ENCODE measurements at regions not wholly inside any gene's neighbourhood (a gene's known extent, or its start where the extent isn't known, plus 50 kb on each side); places are given as distances from the start of the nearest gene placed in this dataset.
"Not testable (repeated sequence)": the region's sequence is repeated elsewhere in the genome, so short reads cannot be mapped to it uniquely, and the experiment has no call there.

DNA sequence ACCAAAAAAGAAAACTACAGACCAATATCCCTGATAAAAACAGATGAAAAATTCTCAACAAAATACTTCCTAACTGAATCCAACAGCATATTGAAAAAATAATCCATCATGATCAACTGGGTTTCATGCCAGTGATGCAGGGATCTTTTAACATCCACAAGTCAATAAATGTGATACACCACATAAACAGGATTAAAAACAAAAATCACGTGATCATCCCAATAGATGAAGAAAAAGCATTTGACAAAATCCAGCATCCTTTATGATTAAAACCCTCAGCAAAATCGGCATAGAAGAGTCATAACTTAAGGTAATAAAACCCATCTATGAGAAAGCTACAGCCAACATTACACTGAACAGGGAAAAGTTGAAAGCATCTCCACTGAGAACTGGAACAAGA, 107.5 kb downstream of the DCLK3 start:
- ATAC-seq (ENCODE audit: low read depth), result no peak
- H3K4me1 Mint-ChIP-seq, result no peaks in the 10 kb centered on the region
- no peaks in the 10 kb centered on the region for H3K36me3 Mint-ChIP-seq
- DNase-seq, result no peak
- no peak overlapping the region for H3K27ac Mint-ChIP-seq
- peaks cover 15% of the 10 kb centered on the region for H3K27me3 Mint-ChIP-seq
- H3K9me3 Mint-ChIP-seq, result no peaks in the 10 kb centered on the region
- POLR2A ChIA-PET, result no interaction called here
- H3K4me3 Mint-ChIP-seq, result no peak overlapping the region

DNA sequence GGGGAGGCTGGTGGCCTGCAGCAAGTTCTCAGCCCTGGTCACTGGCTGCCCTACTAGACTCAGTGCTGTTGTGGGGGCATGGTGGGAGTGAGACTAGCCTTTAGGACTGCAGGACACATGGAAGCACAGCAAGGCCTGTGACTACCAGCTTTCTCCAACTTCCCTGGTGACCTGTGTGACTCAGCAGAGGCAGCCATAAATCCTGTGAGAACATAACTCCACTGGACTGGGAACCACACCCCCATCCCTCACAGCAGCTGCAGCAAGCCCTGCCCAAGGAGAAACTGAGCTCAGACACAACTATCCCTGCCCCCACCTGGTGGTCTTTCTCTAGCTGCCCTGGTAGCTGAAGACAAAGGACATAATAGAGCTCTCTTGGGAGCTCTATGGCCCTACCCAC, 111.3 kb downstream of the DCLK3 start:
- H3K4me1 Mint-ChIP-seq, result no peaks in the 10 kb centered on the region
- ATAC-seq (ENCODE audit: low read depth), result no peak
- no peak overlapping the region for H3K4me3 Mint-ChIP-seq
- peaks cover 18% of the 10 kb centered on the region for H3K27me3 Mint-ChIP-seq
- H3K27ac Mint-ChIP-seq, result no peak overlapping the region
- H3K9me3 Mint-ChIP-seq, result no peaks in the 10 kb centered on the region
- DNase-seq, result no peak
- no peaks in the 10 kb centered on the region for H3K36me3 Mint-ChIP-seq
- POLR2A ChIA-PET, result no interaction called here

GRCh38 chr3:36652104-36652503, 112.2 kb downstream of the DCLK3 start:
- ATAC-seq (ENCODE audit: low read depth), result no peak
- Mint-ChIP-seq H3K4me1 (no peaks in the 10 kb centered on the region), H3K27me3 (peaks cover 17% of the 10 kb centered on the region), H3K27ac (no peak overlapping the region), H3K4me3 (no peak overlapping the region), H3K36me3 (no peaks in the 10 kb centered on the region), H3K9me3 (no peaks in the 10 kb centered on the region)
- POLR2A ChIA-PET, result no interaction called here
- DNase-seq, result no peak

- Mint-ChIP-seq H3K4me3 (no peak overlapping the region), H3K27ac (no peak overlapping the region), H3K36me3 (no peaks in the 10 kb centered on the region), H3K4me1 (no peaks in the 10 kb centered on the region), H3K27me3 (peaks cover 17% of the 10 kb centered on the region), H3K9me3 (no peaks in the 10 kb centered on the region)
- DNase-seq, result no peak
- ATAC-seq (ENCODE audit: low read depth), result no peak
- POLR2A ChIA-PET, result no interaction called here
Measured at GRCh38 chr3:36650271-36650671, 114.1 kb downstream of the DCLK3 start.

DNA sequence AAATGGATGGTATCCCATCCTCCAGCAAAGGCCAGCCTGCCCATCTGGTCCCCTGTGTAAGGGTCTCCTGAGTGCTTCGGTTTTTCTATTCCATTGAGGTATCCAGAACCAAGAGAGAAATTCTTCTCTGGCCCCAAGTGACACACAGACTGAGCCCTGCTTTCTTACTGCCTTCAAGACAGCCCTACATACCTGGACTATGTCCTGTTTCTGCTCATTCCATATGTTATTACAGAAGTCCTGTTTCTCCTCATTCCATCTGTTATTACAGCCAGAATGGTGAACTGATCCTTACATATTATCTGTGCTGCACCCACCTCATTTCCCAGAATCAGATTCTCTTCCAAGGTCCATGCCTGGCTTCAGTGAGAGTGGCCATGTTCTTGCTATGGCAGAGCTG, 115.2 kb downstream of the DCLK3 start:
- H3K9me3 Mint-ChIP-seq, result no peaks in the 10 kb centered on the region
- no peaks in the 10 kb centered on the region for H3K36me3 Mint-ChIP-seq
- H3K27ac Mint-ChIP-seq, result no peak overlapping the region
- ATAC-seq (ENCODE audit: low read depth) (no peak), DNase-seq (no peak)
- H3K27me3 Mint-ChIP-seq, result peaks cover 15% of the 10 kb centered on the region
- POLR2A ChIA-PET, result no interaction called here
- no peak overlapping the region for H3K4me3 Mint-ChIP-seq
- no peaks in the 10 kb centered on the region for H3K4me1 Mint-ChIP-seq

- no peaks in the 10 kb centered on the region for H3K36me3 Mint-ChIP-seq
Measured at GRCh38 chr3:36648241-36649034, 115.9 kb downstream of the DCLK3 start.

GRCh38 chr3:36647423-36647853, 116.9 kb downstream of the DCLK3 start:
- no peak overlapping the region for H3K4me3 Mint-ChIP-seq
- H3K9me3 Mint-ChIP-seq, result no peaks in the 10 kb centered on the region
- no peak for ATAC-seq (ENCODE audit: low read depth)
- H3K27me3 Mint-ChIP-seq, result peaks cover 18% of the 10 kb centered on the region
- no peaks in the 10 kb centered on the region for H3K4me1 Mint-ChIP-seq
- DNase-seq, result no peak
- POLR2A ChIA-PET, result no interaction called here
- H3K27ac Mint-ChIP-seq, result no peak overlapping the region
- no peaks in the 10 kb centered on the region for H3K36me3 Mint-ChIP-seq

More at GRCh38 chr3:36648241-36649034, 115.9 kb downstream of the DCLK3 start:
- no peak overlapping the region for H3K27ac Mint-ChIP-seq
- H3K9me3 Mint-ChIP-seq, result no peaks in the 10 kb centered on the region
- DNase-seq (no peak), ATAC-seq (ENCODE audit: low read depth) (no peak)
- H3K4me1 Mint-ChIP-seq, result no peaks in the 10 kb centered on the region
- POLR2A ChIA-PET, result no interaction called here
- H3K4me3 Mint-ChIP-seq, result no peak overlapping the region
- H3K27me3 Mint-ChIP-seq, result peaks cover 15% of the 10 kb centered on the region

DNA sequence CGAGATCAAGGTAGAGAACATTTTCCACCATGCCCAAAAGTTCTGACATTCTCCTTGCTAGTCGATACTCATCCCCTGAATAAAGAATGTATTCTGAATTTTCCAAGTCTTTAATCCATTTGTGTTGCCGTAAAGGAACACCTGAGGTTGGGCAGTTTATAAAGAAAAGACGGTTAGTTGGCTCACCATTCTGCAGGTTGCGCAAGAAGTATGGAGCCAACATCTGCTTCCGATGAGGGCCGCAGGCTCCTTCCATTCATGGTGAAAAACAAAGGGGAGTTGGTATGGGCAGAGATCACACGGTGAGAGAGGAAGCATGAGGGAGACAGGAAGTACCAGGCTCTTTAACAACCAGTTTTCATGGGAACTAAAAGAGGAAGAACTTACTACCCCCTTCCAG, 121.2 kb downstream of the DCLK3 start:
- Mint-ChIP-seq H3K4me1 (no peaks in the 10 kb centered on the region), H3K27ac (no peak overlapping the region), H3K4me3 (no peak overlapping the region), H3K36me3 (no peaks in the 10 kb centered on the region), H3K27me3 (peaks cover 14% of the 10 kb centered on the region), H3K9me3 (no peaks in the 10 kb centered on the region)
- no peak for DNase-seq
- no peak for ATAC-seq (ENCODE audit: low read depth)
- POLR2A ChIA-PET, result no interaction called here

GRCh38 chr3:36635731-36636130, 128.6 kb downstream of the DCLK3 start:
- Mint-ChIP-seq H3K4me1 (no peaks in the 10 kb centered on the region), H3K27me3 (no peaks in the 10 kb centered on the region), H3K4me3 (no peak overlapping the region), H3K27ac (no peak overlapping the region), H3K9me3 (no peaks in the 10 kb centered on the region), H3K36me3 (no peaks in the 10 kb centered on the region)
- POLR2A ChIA-PET, result no interaction called here
- DNase-seq (no peak), ATAC-seq (ENCODE audit: low read depth) (no peak)

DNA sequence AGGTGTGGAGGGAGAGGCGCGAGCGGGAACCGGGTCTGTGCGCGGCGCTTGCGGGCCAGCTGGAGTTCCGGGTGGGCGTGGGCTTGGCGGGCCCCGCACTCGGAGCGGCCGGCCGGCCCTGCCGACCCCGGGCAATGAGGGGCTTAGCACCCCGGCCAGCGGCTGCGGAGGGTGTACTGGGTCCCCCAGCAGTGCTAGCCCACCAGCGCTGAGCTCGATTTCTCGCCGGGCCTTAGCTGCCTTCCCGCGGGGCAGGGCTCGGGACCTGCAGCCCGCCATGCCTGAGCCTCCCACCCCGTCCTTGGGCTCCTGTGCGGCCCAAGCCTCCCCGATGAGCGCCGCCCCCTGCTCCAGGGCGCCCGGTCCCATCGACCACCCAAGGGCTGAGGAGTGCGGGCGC, 130.5 kb downstream of the DCLK3 start:
- not testable (repeated sequence) for H3K36me3 Mint-ChIP-seq; H3K9me3 Mint-ChIP-seq; H3K27ac Mint-ChIP-seq; ATAC-seq (ENCODE audit: low read depth); H3K4me1 Mint-ChIP-seq; DNase-seq; H3K4me3 Mint-ChIP-seq; H3K27me3 Mint-ChIP-seq
- POLR2A ChIA-PET, result interaction anchor here (0.6 kb wide), 1 partner anchor 431 kb away, joined by 3 read pairs; no protein-coding TSS in a partner anchor

DNA sequence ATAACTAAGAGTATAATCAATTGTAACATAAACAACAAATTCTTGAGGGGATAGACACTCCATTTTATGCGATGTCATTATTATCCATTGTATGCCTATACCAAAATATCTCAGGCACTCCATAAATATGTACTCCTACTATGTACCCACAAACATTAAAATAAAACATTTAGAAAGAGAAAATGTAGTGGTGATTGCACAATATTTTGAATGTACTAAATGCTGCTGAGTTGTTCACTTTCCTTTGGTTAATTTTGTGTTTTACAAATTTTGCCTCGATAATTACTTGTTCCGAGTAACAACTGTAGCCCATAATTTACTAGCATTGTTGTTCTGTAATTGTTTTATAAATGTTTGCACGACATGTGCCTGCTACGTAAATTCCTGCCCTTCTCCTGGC, 131.3 kb downstream of the DCLK3 start:
- POLR2A ChIA-PET, result interaction anchor here (0.6 kb wide), 1 partner anchor 432 kb away, joined by 3 read pairs; no protein-coding TSS in a partner anchor
- Mint-ChIP-seq H3K27me3 (no peaks in the 10 kb centered on the region), H3K27ac (no peak overlapping the region), H3K4me1 (no peaks in the 10 kb centered on the region), H3K36me3 (no peaks in the 10 kb centered on the region), H3K9me3 (no peaks in the 10 kb centered on the region), H3K4me3 (no peak overlapping the region)
- no peak for ATAC-seq (ENCODE audit: low read depth)
- DNase-seq, result no peak

- Mint-ChIP-seq H3K9me3 (no peaks in the 10 kb centered on the region), H3K27ac (no peak overlapping the region), H3K36me3 (no peaks in the 10 kb centered on the region), H3K4me3 (no peak overlapping the region), H3K4me1 (no peaks in the 10 kb centered on the region), H3K27me3 (peaks cover 8% of the 10 kb centered on the region)
- DNase-seq (no peak), ATAC-seq (ENCODE audit: low read depth) (no peak)
- POLR2A ChIA-PET, result no interaction called here
Measured at GRCh38 chr3:36631549-36631948, 132.8 kb downstream of the DCLK3 start.

DNA sequence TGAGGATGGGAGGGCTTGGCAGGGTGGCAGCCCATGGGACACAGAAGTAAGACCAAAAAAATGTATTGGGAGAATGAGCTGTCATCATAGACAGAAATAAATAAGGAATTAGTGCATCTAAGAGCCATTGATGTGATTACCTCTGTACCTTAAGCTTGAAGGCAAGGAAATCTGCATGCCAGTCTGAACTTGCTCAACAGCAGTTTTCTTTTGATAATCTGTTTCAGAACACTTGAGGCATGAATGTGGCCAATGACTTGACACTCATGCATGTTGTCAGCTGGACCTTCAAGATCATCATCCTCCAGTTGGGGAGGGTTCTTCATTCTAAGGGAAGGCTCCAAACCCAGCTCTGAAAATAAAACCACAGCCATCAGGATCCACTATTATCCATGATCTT, 148.5 kb downstream of the DCLK3 start:
- Mint-ChIP-seq H3K36me3 (no peaks in the 10 kb centered on the region), H3K4me1 (no peaks in the 10 kb centered on the region), H3K27ac (no peak overlapping the region), H3K4me3 (no peak overlapping the region), H3K27me3 (peaks cover 6% of the 10 kb centered on the region), H3K9me3 (no peaks in the 10 kb centered on the region)
- POLR2A ChIA-PET, result no interaction called here
- no peak for DNase-seq
- ATAC-seq (ENCODE audit: low read depth), result no peak

- Mint-ChIP-seq H3K9me3 (peaks cover 1% of the 10 kb centered on the region), H3K4me3 (no peak overlapping the region), H3K4me1 (no peaks in the 10 kb centered on the region), H3K27me3 (peaks cover 6% of the 10 kb centered on the region), H3K27ac (no peak overlapping the region), H3K36me3 (no peaks in the 10 kb centered on the region)
- DNase-seq (no peak), ATAC-seq (ENCODE audit: low read depth) (no peak)
- POLR2A ChIA-PET, result no interaction called here
Measured at GRCh38 chr3:36606871-36607765, 157.2 kb downstream of the DCLK3 start.
